Heart left ventricle (tissue), 16 donors: ENCODE measurements at regions not wholly inside any gene's neighbourhood (a gene's known extent, or its start where the extent isn't known, plus 50 kb on each side); places are given as distances from the start of the nearest gene placed in this dataset.

Source experiments
- ATAC-seq, 4 donors: fragments of 200-7000 bp; cut with Tn5 transposase; one replicate each; pipeline ENCODE4 v1.9.1; 2020 to 2022; ENCODE audit warnings: moderate library complexity in 4 of 4, mild to moderate bottlenecking in 3 of 4, moderate number of reproducible peaks in 1 of 4
- DNase-seq, 5 donors: peaks; one replicate each; pipeline ENCODE4 v3.0.0-alpha.2; 2020
- H3K27ac ChIP-seq, 12 donors: fragments of 200-600 bp; sonication (generic) in 4 of 12; one replicate each; pipeline versions ENCODE4 v1.5.0 to v1.8.0; 2016 to 2022; ENCODE audit warnings: mild to moderate bottlenecking in 2 of 12
- H3K27me3 ChIP-seq, 9 donors: fragments of 200-600 bp; sonication (generic) in 2 of 9; one replicate each; pipeline versions ENCODE4 v1.5.1 to v1.8.0; 2016 to 2022; ENCODE audit warnings: mild to moderate bottlenecking in 3 of 9
- H3K36me3 ChIP-seq, 9 donors: fragments of 200-600 bp; sonication (generic) in 2 of 9; one replicate each; pipeline versions ENCODE4 v1.5.0 to v1.8.0; 2018 to 2022; ENCODE audit warnings: mild to moderate bottlenecking in 2 of 9
- H3K4me1 ChIP-seq, 12 donors: fragments of 200-600 bp; sonication (generic) in 4 of 12; one replicate each; pipeline versions ENCODE4 v1.5.0 to v1.8.0; 2016 to 2022; ENCODE audit warnings: mild to moderate bottlenecking in 3 of 12
- H3K4me3 ChIP-seq, 12 donors: fragments of 200-600 bp; sonication (generic) in 4 of 12; one replicate each; pipeline versions ENCODE4 v1.5.0 to v1.8.0; 2017 to 2022; ENCODE audit warnings: mild to moderate bottlenecking in 9 of 12, moderate library complexity in 4 of 12
- H3K9me3 ChIP-seq, 12 donors: fragments of 200-600 bp; sonication (generic) in 4 of 12; one replicate each; pipeline versions ENCODE4 v1.5.0 to v1.8.0; 2016 to 2022; ENCODE audit warnings: mild to moderate bottlenecking in 1 of 12
- CTCF ChIP-seq, 12 donors: fragments of 200-600 bp; sonication (generic) in 4 of 12; IDR thresholded peaks; one replicate each; pipeline versions ENCODE4 v1.5.0 to v1.8.0; 2018 to 2022; ENCODE audit warnings: antibody characterized with exemption in 12 of 12, mild to moderate bottlenecking in 5 of 12
- POLR2A ChIP-seq, 2 donors: fragments of 450-650 bp; IDR thresholded peaks; one replicate each; pipeline ENCODE4 v1.6.1; 2017; ENCODE audit warnings: antibody characterized with exemption in 2 of 2, mild to moderate bottlenecking in 2 of 2, moderate library complexity in 2 of 2
- WGBS, 4 donors: extraction: QIAGEN DNeasy Blood & Tissue Kit in 2 of 4; methylation state at CpG; one replicate each; pipeline versions ENCODE4 v1.1.5 to v1.1.7; 2013 to 2018; 5-methylcytosine and 5-hydroxymethylcytosine counted together
- intact Hi-C, 10 donors: fragments of 100-400 bp; cut with DNase I; formaldehyde crosslinking; loops; one replicate each; pipeline versions ENCODE4 v1.11.1 to v1.14.2; 2022
- donor health status: ischemic (EF 13 %, LVEDD 7.1; RV severe dilation, severe dysfunction).
- donor health status: healthy with polysubstance abuse.
- donor health status: DM: no; HTN: yes; CAD: no.
- donor health status: DM: no; HTN: no; CAD: no.
- donor health status: ischemic (EF 25% LVEDD 6.9; RV normal size, moderate dysfunction).
- donor health status: ischemic (EF 25% LVEDD 5.7; RV mildly dilated, moderate dysfunction).
- donor health status: healthy.
- donor health status: DM: yes; HTN: yes; CAD: no.
- donor health status: ischemic (EF 35%, LVEDD 5.7; RV mildly dilated, moderate dysfunction).
- donor health status: nonischemic (EF 11% LVEDD 7.7; RV severe dilation, severe dysfunction).
- donor health status: DM: yes; HTN: yes; CAD: no.
- donor health status: PGD.
- donor health status: ischemic (EF 29% LVEDD 5.4; RV normal size, mild dysfunction).
- donor health status: nonischemic (EF 23%, LVEDD 6.1; RV moderate dilation, normal function).

GRCh38 chr17:27078296-27078695, 215.6 kb upstream of the WSB1 start:
- ATAC-seq (no peak), DNase-seq (no peak)
- H3K27ac ChIP-seq: no peak overlapping the region
- 35 to 40% (median 37%) methylated on average over 2 of the region's 2 CpGs for WGBS, 4 donors
- TF ChIP-seq CTCF (IDR thresholded peaks at IDR 0.05): no peak
- TF ChIP-seq POLR2A (IDR thresholded peaks at IDR 0.05): no peak
- peaks cover 0 to 17% (median 0%) of the 10 kb centered on the region in 9 donors for H3K27me3 ChIP-seq
- H3K4me1 ChIP-seq: no peaks in the 10 kb centered on the region
- H3K4me3 ChIP-seq: no peak overlapping the region
- H3K9me3 ChIP-seq: no peaks in the 10 kb centered on the region
- H3K36me3 ChIP-seq: no peaks in the 10 kb centered on the region
- intact Hi-C loops: no loop called here

GRCh38 chr17:27079660-27080059, 214.3 kb upstream of the WSB1 start:
- H3K36me3 ChIP-seq: no peaks in the 10 kb centered on the region
- no peak for ATAC-seq
- WGBS, 4 donors: 33 to 57% (median 45%) methylated on average over 7 of the region's 7 CpGs
- H3K27me3 ChIP-seq: peaks cover 0 to 25% (median 0%) of the 10 kb centered on the region in 9 donors
- no peak overlapping the region for H3K4me3 ChIP-seq
- no peak for TF ChIP-seq POLR2A (IDR thresholded peaks at IDR 0.05)
- no peaks in the 10 kb centered on the region for H3K9me3 ChIP-seq
- intact Hi-C loops: loop anchor here in 1 of 10 donors (10.0 kb wide), 1 partner anchor 55 kb away; no protein-coding TSS in a partner anchor
- no peak for DNase-seq
- H3K4me1 ChIP-seq: no peaks in the 10 kb centered on the region
- H3K27ac ChIP-seq: no peak overlapping the region

GRCh38 chr17:27081002-27081638, 212.8 kb upstream of the WSB1 start:
- DNase-seq: no peak
- intact Hi-C loops: loop anchor here in 1 of 10 donors (10.0 kb wide), 1 partner anchor 56 kb away; no protein-coding TSS in a partner anchor
- WGBS, 4 donors: 51 to 56% (median 55%) methylated on average over 4 of the region's 4 CpGs
- Histone ChIP-seq H3K27me3 (peaks cover 0 to 25% (median 0%) of the 10 kb centered on the region in 9 donors), H3K36me3 (no peaks in the 10 kb centered on the region), H3K4me1 (no peaks in the 10 kb centered on the region), H3K4me3 (no peak overlapping the region), H3K27ac (no peak overlapping the region), H3K9me3 (no peaks in the 10 kb centered on the region)
- no peak for ATAC-seq
- TF ChIP-seq POLR2A (IDR thresholded peaks at IDR 0.05) (no peak), CTCF (IDR thresholded peaks at IDR 0.05) (no peak)

GRCh38 chr17:27082023-27082774, 211.7 kb upstream of the WSB1 start:
- ATAC-seq (no peak), DNase-seq (no peak)
- Histone ChIP-seq H3K27ac (no peak overlapping the region), H3K27me3 (peaks cover 0 to 25% (median 0%) of the 10 kb centered on the region in 9 donors), H3K4me3 (no peak overlapping the region), H3K9me3 (no peaks in the 10 kb centered on the region), H3K36me3 (no peaks in the 10 kb centered on the region), H3K4me1 (no peaks in the 10 kb centered on the region)
- TF ChIP-seq CTCF (IDR thresholded peaks at IDR 0.05) (no peak), POLR2A (IDR thresholded peaks at IDR 0.05) (no peak)
- WGBS, 4 donors: 70 to 73% (median 71%) methylated on average over 7 of the region's 7 CpGs
- intact Hi-C loops: loop anchor here in 1 of 10 donors (10.0 kb wide), 1 partner anchor 57 kb away; no protein-coding TSS in a partner anchor
